ENCODE measurements at regions not wholly inside any gene's neighbourhood (a gene's known extent, or its start where the extent isn't known, plus 50 kb on each side); places are given as distances from the start of the nearest gene placed in this dataset.

DNA sequence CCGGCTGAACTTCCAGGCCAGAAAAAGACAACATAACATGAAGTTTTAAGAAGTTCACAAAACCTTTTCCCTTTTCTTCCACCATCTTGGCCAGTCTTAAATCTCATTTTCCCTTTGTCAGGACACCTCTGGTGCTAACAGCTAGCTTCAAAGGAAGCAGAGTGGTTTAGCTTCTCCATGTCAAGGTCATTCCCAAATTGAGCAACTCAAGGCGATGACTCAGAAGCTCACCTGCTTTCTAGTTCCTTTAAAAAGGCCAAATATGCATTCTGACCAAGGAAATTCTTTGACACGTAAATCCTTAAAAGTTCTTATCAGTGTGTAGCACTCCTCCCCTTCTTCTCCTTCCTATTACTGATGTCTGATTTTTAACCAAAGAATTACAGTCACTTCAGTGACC lies 69.6 kb upstream of the VGLL2 start:
- ATAC-seq (no peak), DNase-seq (no peak)
- no peaks in the 10 kb centered on the region for H3K27me3 ChIP-seq
- no peak overlapping the region for H3K27ac ChIP-seq
- H3K36me3 ChIP-seq = no peaks in the 10 kb centered on the region
- intact Hi-C loops (cut with DNase I) = loop anchor here in 5 of 10 donors (10.0 kb wide), 1 partner anchor 221 kb away; no protein-coding TSS in a partner anchor
- H3K4me3 ChIP-seq = no peak overlapping the region
- peaks cover 0 to 5% (median 0%) of the 10 kb centered on the region in 12 donors for H3K9me3 ChIP-seq
- peaks cover 0 to 16% (median 0%) of the 10 kb centered on the region in 12 donors for H3K4me1 ChIP-seq
- TF ChIP-seq, protein P1, sequence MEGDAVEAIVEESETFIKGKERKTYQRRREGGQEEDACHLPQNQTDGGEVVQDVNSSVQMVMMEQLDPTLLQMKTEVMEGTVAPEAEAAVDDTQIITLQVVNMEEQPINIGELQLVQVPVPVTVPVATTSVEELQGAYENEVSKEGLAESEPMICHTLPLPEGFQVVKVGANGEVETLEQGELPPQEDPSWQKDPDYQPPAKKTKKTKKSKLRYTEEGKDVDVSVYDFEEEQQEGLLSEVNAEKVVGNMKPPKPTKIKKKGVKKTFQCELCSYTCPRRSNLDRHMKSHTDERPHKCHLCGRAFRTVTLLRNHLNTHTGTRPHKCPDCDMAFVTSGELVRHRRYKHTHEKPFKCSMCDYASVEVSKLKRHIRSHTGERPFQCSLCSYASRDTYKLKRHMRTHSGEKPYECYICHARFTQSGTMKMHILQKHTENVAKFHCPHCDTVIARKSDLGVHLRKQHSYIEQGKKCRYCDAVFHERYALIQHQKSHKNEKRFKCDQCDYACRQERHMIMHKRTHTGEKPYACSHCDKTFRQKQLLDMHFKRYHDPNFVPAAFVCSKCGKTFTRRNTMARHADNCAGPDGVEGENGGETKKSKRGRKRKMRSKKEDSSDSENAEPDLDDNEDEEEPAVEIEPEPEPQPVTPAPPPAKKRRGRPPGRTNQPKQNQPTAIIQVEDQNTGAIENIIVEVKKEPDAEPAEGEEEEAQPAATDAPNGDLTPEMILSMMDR (IDR thresholded peaks at IDR 0.05) = no peak
- no peak for TF ChIP-seq POLR2A (IDR thresholded peaks at IDR 0.05)
- 63 to 76% (median 69%) methylated on average over 3 of the region's 3 CpGs for WGBS, 4 donors

DNA sequence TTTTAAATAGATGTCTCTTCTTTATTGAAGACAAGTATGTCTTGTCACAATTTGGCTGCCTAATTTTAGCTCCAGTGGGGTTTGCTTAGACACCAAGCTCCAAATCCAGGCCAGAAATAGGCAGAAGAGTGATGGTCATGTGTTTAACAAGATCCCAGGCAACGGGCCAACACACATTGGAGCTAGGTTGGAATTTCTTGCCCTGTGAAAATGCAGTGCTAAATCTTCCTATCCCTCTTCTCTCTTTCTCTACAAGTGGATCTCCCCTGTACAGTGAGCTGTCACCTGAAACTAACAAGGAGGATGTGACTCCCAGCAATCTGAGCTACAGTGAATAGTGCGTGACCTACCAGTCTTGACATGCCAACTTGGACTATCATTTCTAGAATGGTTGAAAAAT lies 65.3 kb upstream of the VGLL2 start:
- H3K9me3 ChIP-seq = no peaks in the 10 kb centered on the region
- ATAC-seq (peak; percentile 61 to 82 (median 74)), DNase-seq (peak in 4 of 5 donors; percentile 41 to 78 (median 52))
- H3K4me3 ChIP-seq = no peak overlapping the region
- intact Hi-C loops (cut with DNase I) = no loop called here
- peak overlapping the region in 6 of 12 donors; percentile 25 to 72 (median 56) for H3K27ac ChIP-seq
- H3K27me3 ChIP-seq = no peaks in the 10 kb centered on the region
- TF ChIP-seq, protein P1 (IDR thresholded peaks at IDR 0.05) = no peak
- TF ChIP-seq POLR2A (IDR thresholded peaks at IDR 0.05) = no peak
- 36 to 72% (median 56%) methylated on average over 2 of the region's 2 CpGs for WGBS, 4 donors
- peaks cover 0 to 16% (median 0%) of the 10 kb centered on the region in 12 donors for H3K4me1 ChIP-seq
- H3K36me3 ChIP-seq = no peaks in the 10 kb centered on the region

DNA sequence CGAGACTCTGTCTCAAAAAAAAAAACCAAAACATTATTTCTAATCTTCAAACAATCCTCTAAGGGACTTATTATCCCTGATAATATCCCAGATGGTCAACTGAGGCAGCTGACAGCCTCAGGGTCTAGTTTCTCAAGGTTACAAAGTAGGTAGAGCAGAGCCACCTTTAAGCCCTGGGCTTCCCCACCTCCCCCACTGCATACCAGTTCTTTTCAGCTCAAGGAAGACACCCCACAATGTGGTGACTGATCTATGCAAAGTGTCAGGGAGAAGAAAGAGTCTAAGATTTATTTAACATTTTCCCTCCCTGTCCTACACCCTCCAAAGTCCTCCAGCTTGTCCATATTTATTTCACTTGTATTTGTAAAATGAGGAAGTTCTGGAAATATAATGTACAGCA lies 60.5 kb upstream of the VGLL2 start:
- no peak for ATAC-seq

DNA sequence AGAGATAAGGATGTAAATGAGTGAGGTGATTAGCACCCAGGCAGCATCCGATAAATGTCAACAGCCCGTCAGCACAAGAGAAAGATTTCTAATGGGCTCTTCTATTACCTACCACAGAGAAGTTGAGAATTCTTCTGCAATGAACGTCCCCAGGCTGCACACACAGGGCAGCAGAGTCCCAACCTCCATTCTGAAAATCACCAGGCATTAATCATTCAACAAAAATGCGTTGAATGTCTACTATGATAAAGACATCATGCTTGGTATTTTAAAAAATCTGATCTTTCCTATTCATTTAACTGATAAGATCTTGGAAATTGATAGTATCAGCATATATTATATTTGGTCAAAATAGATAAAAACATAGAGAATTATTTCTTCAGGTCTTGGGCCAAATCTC lies 59.5 kb upstream of the VGLL2 start:
- H3K4me1 ChIP-seq = no peaks in the 10 kb centered on the region
- H3K36me3 ChIP-seq = no peaks in the 10 kb centered on the region
- WGBS, 4 donors = 44 to 58% (median 52%) methylated on average over 4 of the region's 4 CpGs
- intact Hi-C loops (cut with DNase I) = no loop called here
- no peaks in the 10 kb centered on the region for H3K27me3 ChIP-seq
- no peak for TF ChIP-seq POLR2A (IDR thresholded peaks at IDR 0.05)
- TF ChIP-seq, protein P1 (IDR thresholded peaks at IDR 0.05) = no peak
- ATAC-seq (no peak), DNase-seq (no peak)
- no peak overlapping the region for H3K4me3 ChIP-seq
- no peak overlapping the region for H3K27ac ChIP-seq
- H3K9me3 ChIP-seq = peaks cover 0 to 7% (median 0%) of the 10 kb centered on the region in 12 donors

More for the DNA sequence above, 60.5 kb upstream of the VGLL2 start:
- WGBS, 4 donors = 64 to 87% (median 70%) methylated on average over 1 of the region's 1 CpG
- no peak for DNase-seq
- H3K27ac ChIP-seq = no peak overlapping the region
- H3K27me3 ChIP-seq = no peaks in the 10 kb centered on the region
- peaks cover 0 to 6% (median 0%) of the 10 kb centered on the region in 12 donors for H3K4me1 ChIP-seq
- no peaks in the 10 kb centered on the region for H3K36me3 ChIP-seq
- peaks cover 0 to 7% (median 0%) of the 10 kb centered on the region in 12 donors for H3K9me3 ChIP-seq
- intact Hi-C loops (cut with DNase I) = no loop called here
- TF ChIP-seq, protein P1 (IDR thresholded peaks at IDR 0.05) = no peak
- TF ChIP-seq POLR2A (IDR thresholded peaks at IDR 0.05) = no peak
- H3K4me3 ChIP-seq = no peak overlapping the region

All from heart left ventricle (tissue), 16 donors.